ENCODE measurements at regions not wholly inside any gene's neighbourhood (a gene's known extent, or its start where the extent isn't known, plus 50 kb on each side); places are given as distances from the start of the nearest gene placed in this dataset.

DNA sequence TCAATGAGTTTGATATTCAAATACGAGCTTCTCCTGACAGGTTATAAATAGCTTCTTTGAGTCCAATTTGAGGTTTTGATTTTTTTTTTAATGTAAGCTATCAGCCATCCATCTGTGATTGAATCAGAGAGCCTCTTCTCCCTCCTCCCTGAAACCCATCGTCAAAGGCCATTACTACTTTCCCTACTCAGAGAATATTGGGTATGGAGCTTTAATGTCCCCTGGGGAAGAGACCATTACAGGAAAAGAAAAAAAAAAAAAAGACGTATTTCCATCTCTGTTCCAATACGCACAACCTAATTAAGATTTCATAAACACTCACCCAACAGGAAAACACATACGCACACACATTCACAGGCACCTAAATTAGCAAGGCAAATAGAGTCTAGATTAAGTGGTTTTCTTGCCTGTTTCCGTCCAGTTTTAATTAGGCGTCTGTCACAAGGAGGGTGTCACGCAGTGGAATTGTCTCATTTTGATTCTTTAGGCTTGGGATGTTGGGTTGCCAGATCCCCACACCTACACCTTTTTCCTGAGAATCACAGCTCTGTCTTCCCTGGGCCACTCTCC lies 194.3 kb upstream of the RPL38 start:
- DNase-seq = no peak
- H3K27me3 Mint-ChIP-seq = peaks cover 15% of the 10 kb centered on the region
- H3K4me3 Mint-ChIP-seq = no peak overlapping the region
- H3K27ac Mint-ChIP-seq = peak overlapping the region; percentile 53
- no peak for ATAC-seq
- peaks cover 23% of the 10 kb centered on the region for H3K4me1 Mint-ChIP-seq
- no peaks in the 10 kb centered on the region for H3K9me3 ChIP-seq (ENCODE audit: control insufficient read depth, low read length, poor library complexity, severe bottlenecking)
- H3K36me3 Mint-ChIP-seq (ENCODE audit: low read depth) = peaks cover 3% of the 10 kb centered on the region

DNA sequence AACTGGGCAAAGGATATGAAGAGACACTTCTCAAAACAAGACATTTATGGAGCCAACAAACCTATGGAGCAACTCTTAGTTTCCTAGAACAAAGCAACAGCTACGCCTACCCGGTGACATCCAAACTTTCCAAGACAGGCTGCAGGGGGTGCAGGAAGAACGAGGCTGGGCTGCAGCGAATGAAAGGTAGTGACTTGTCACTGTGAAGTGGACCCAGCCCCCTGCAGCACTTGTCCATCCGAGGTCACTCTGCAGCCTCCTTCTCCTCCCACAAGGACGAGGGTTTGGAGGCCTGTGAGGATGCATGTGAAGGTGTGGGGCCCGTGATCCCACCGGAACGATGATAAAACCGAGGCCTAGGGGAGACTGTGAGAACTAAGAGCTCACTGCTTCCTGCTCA lies 192.6 kb upstream of the RPL38 start:
- Mint-ChIP-seq H3K4me1 (peaks cover 25% of the 10 kb centered on the region), H3K4me3 (no peak overlapping the region), H3K36me3 (ENCODE audit: low read depth) (peaks cover 3% of the 10 kb centered on the region), H3K27me3 (peaks cover 5% of the 10 kb centered on the region), H3K27ac (peak overlapping the region; percentile 41)
- DNase-seq = no peak
- H3K9me3 ChIP-seq (ENCODE audit: control insufficient read depth, low read length, poor library complexity, severe bottlenecking) = no peaks in the 10 kb centered on the region
- ATAC-seq = no peak

DNA sequence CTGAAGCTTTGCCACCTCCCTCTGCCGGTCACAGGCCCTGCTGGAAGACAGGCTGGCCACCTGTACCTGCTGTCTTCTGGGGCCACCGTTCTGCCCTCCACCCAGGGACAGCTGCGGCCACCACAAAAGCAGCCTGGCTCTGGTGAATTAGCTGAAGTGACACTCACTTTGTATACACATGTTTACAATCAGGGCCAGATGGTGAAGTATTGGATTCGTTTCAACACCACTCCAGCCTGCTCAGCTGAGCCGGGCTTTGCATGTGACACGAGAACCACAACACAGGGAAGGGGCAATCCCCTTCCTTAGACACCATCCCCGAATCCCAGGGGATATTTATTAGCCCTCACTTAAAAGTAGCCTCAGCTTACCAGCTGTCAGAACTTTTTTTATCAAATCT lies 191.5 kb upstream of the RPL38 start:
- Mint-ChIP-seq H3K36me3 (ENCODE audit: low read depth) (peaks cover 3% of the 10 kb centered on the region), H3K27ac (peak overlapping the region; percentile 73), H3K4me3 (no peak overlapping the region), H3K27me3 (peaks cover 4% of the 10 kb centered on the region), H3K4me1 (peaks cover 25% of the 10 kb centered on the region)
- no peaks in the 10 kb centered on the region for H3K9me3 ChIP-seq (ENCODE audit: control insufficient read depth, low read length, poor library complexity, severe bottlenecking)
- DNase-seq (no peak), ATAC-seq (no peak)

DNA sequence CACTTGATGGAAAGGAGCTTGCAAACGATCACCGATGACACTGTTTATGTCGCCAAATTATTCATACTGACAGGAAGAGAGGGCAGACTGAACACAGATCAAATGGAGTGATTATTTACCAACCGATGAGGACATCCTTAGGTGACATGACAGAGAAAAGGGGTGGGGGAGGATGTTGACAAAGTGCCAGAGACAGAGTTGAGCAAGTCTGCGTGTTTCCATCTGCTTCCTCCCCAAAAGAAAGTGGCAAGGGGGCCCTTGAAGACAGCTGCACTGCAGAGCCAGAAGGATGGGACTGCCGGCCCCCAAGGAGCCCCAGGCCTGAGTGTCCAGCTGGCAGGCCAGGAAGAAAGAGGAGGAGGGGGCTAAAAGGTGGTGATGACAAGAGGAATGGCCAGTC lies 191.0 kb upstream of the RPL38 start:
- Mint-ChIP-seq H3K27me3 (peaks cover 3% of the 10 kb centered on the region), H3K36me3 (ENCODE audit: low read depth) (peaks cover 3% of the 10 kb centered on the region), H3K4me3 (peak overlapping the region; percentile 2), H3K27ac (peak overlapping the region; percentile 73), H3K4me1 (peaks cover 24% of the 10 kb centered on the region)
- no peaks in the 10 kb centered on the region for H3K9me3 ChIP-seq (ENCODE audit: control insufficient read depth, low read length, poor library complexity, severe bottlenecking)
- ATAC-seq = peak; percentile 87
- no peak for DNase-seq

DNA sequence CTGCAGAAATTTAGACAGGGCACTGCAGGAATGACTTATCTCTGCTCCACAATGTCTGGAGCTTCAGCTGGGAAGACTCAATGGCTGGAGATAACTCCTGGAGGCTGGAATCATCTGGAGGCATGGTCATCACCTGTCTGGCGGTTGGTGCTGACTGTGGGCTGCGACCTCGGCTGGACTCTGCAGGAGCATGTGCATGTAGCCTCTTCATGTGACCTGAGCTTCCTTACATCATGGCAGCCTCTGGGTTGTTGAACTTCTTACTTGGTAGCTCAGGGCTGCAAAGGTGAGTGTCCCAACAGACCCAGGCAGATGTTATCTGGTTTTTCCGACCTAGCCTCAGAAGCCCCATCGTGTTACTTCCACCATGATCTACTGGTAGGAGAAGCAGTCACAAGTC lies 188.2 kb upstream of the RPL38 start:
- Mint-ChIP-seq H3K4me3 (no peak overlapping the region), H3K27me3 (no peaks in the 10 kb centered on the region), H3K36me3 (ENCODE audit: low read depth) (peaks cover 3% of the 10 kb centered on the region), H3K27ac (no peak overlapping the region), H3K4me1 (peaks cover 23% of the 10 kb centered on the region)
- DNase-seq (no peak), ATAC-seq (no peak)
- no peaks in the 10 kb centered on the region for H3K9me3 ChIP-seq (ENCODE audit: control insufficient read depth, low read length, poor library complexity, severe bottlenecking)

DNA sequence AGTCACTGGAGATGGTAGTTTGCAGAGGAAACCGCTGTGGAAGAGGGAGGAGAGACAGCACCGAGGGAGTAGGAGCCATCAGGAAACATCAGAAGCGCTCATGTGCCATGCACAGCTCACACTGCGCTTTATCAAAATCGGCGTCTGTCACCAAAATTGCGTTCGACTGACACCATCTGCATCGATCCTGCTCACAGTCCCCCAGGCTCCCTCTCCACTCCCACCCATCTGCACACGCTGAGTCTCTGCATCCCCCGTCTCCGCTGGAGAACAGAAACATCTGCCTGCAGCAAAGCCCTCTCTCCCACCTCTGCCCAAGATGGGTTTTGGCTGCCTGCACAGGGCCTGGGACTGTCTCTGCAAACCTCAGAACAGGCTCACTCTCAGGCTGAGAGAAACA lies 187.5 kb upstream of the RPL38 start:
- Mint-ChIP-seq H3K4me1 (peaks cover 18% of the 10 kb centered on the region), H3K36me3 (ENCODE audit: low read depth) (no peaks in the 10 kb centered on the region)

DNA sequence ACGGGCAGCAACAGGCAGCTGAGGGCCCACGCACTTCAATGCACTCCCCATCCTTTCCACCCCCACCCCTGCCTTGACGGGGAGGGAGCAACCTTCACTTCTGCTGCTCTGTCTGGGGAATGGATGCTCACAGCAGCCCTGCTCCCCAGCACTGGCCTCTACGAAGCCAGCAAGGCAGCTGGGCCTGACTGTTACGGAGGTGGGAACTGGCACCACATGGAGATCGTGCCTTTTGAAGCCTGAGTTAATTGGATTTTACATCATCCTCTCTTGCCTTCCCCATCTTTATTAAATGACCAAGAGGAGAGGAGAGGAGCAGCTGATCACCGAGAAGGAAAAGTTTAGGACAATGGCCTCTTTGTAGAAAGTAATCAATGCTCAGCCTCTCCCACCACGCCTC lies 187.0 kb upstream of the RPL38 start:
- ATAC-seq (no peak), DNase-seq (no peak)
- H3K27ac Mint-ChIP-seq = no peak overlapping the region
- no peaks in the 10 kb centered on the region for H3K27me3 Mint-ChIP-seq
- no peaks in the 10 kb centered on the region for H3K36me3 Mint-ChIP-seq (ENCODE audit: low read depth)
- H3K4me3 Mint-ChIP-seq = no peak overlapping the region
- H3K9me3 ChIP-seq (ENCODE audit: control insufficient read depth, low read length, poor library complexity, severe bottlenecking) = no peaks in the 10 kb centered on the region
- peaks cover 18% of the 10 kb centered on the region for H3K4me1 Mint-ChIP-seq

More for the DNA sequence above, 187.5 kb upstream of the RPL38 start:
- Mint-ChIP-seq H3K27ac (no peak overlapping the region), H3K4me3 (no peak overlapping the region), H3K27me3 (no peaks in the 10 kb centered on the region)
- no peak for DNase-seq
- H3K9me3 ChIP-seq (ENCODE audit: control insufficient read depth, low read length, poor library complexity, severe bottlenecking) = no peaks in the 10 kb centered on the region
- no peak for ATAC-seq

DNA sequence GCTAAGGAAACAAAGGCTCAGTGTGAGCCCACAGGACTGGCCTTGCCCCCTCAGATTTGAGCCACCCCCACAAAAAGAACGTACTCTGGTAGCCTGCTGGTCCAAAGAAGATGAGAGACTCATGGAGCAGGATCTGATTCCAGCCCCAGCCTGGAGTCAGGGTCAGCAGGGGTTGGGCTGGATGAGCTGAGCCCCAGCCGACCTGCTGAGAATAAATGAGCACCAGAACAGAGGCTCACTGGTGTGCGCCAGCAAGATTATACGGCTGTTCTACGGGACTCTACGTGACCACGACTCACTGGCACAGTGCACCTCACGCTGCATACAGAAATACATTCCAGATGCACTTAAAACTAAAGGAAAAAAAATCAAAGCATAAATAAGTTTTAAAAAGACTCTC lies 186.0 kb upstream of the RPL38 start:
- no peaks in the 10 kb centered on the region for H3K27me3 Mint-ChIP-seq
- no peak for DNase-seq
- ATAC-seq = no peak

DNA sequence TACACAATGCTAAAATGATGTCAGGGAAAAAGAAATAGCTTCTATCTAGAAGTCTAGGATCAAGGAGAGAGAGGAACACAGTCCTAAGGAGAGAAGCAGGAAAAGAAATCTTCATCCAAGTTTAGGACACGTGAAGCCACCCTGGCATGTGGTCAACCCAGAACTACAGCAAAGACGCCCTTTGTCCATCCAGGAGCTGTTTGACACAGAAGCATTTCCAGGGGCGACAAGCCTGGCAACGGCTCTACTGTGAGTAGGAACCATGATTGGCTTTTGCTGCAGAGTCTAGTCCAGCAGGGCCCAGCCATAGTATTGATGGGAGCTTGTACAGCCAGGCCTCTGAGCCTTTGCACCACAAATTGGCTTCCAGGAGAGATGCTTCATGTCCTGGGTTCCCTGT lies 185.4 kb upstream of the RPL38 start:
- Mint-ChIP-seq H3K27me3 (no peaks in the 10 kb centered on the region), H3K4me3 (no peak overlapping the region), H3K36me3 (ENCODE audit: low read depth) (no peaks in the 10 kb centered on the region), H3K4me1 (peaks cover 8% of the 10 kb centered on the region), H3K27ac (no peak overlapping the region)
- DNase-seq = no peak
- no peak for ATAC-seq
- H3K9me3 ChIP-seq (ENCODE audit: control insufficient read depth, low read length, poor library complexity, severe bottlenecking) = no peaks in the 10 kb centered on the region

More for the DNA sequence above, 186.0 kb upstream of the RPL38 start:
- H3K9me3 ChIP-seq (ENCODE audit: control insufficient read depth, low read length, poor library complexity, severe bottlenecking) = no peaks in the 10 kb centered on the region
- Mint-ChIP-seq H3K4me1 (peaks cover 12% of the 10 kb centered on the region), H3K36me3 (ENCODE audit: low read depth) (no peaks in the 10 kb centered on the region), H3K4me3 (no peak overlapping the region), H3K27ac (peak overlapping the region; percentile 72)

DNA sequence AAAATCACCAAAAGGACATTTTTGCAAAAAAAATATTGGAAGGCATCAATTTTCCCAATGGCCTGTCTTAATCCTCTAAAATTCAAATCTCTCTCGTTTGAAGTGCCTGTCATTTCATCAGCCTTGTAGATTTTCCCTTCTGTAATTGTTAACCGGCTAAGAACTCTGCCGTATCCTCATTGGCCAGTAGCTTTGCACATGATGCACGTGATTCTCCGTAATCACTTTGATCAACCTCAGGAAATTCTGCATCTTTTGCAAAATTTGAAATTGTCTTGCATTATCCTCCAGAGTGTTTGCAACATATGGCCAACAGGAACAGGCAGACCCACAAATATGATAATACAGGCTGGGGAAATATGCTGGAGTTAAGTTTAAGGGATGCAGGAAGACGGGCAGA lies 184.2 kb upstream of the RPL38 start:
- peaks cover 2% of the 10 kb centered on the region for H3K36me3 Mint-ChIP-seq (ENCODE audit: low read depth)
- H3K4me3 Mint-ChIP-seq = no peak overlapping the region
- no peak overlapping the region for H3K27ac Mint-ChIP-seq
- no peak for ATAC-seq
- peaks cover under 1% of the 10 kb centered on the region for H3K27me3 Mint-ChIP-seq
- peaks cover 4% of the 10 kb centered on the region for H3K4me1 Mint-ChIP-seq
- no peak for DNase-seq
- H3K9me3 ChIP-seq (ENCODE audit: control insufficient read depth, low read length, poor library complexity, severe bottlenecking) = no peaks in the 10 kb centered on the region

DNA sequence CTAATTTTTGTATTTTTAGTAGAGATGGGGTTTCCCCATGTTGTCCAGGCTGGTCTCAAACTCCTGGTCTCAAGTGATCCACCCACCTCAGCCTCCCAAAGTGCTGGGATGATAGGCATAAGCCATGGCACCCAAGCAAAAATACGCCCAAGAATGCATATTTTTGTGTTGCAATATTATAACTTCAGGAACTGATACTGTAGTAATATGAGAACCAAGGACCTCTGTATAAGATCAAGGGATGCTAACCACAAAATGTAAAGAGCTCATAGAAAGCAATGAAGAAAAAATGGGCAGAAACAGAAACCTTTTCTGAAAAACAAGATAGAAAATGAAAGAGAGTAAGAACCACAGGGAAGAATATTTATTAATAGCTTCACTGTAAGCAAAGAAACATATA lies 183.6 kb upstream of the RPL38 start:
- no peaks in the 10 kb centered on the region for H3K9me3 ChIP-seq (ENCODE audit: control insufficient read depth, low read length, poor library complexity, severe bottlenecking)
- Mint-ChIP-seq H3K4me1 (peaks cover 4% of the 10 kb centered on the region), H3K4me3 (no peak overlapping the region), H3K36me3 (ENCODE audit: low read depth) (peaks cover 3% of the 10 kb centered on the region), H3K27me3 (peaks cover 6% of the 10 kb centered on the region), H3K27ac (no peak overlapping the region)
- DNase-seq = no peak
- no peak for ATAC-seq

DNA sequence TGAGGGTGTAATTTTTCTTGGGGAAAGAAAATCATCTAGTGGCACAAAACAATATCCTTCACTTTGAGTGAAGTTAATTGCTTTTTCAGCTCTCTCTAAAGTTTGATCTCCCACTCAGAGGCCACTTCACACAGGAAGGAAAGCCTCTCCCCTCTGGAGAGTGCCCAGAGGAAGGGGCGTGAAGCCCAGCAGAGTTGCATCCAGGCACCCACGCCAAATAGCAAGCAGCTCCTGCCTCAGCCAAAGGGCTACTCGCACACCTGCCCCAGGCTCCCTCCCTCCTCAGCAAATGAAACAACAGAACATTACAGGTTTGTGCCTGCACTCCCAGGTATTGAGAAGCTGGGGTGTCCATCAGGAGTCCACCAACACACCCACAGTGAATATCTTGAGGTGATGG lies 183.0 kb upstream of the RPL38 start:
- Mint-ChIP-seq H3K27ac (no peak overlapping the region), H3K4me3 (no peak overlapping the region), H3K27me3 (peaks cover 9% of the 10 kb centered on the region), H3K4me1 (peaks cover 4% of the 10 kb centered on the region), H3K36me3 (ENCODE audit: low read depth) (peaks cover 3% of the 10 kb centered on the region)
- no peak for DNase-seq
- no peaks in the 10 kb centered on the region for H3K9me3 ChIP-seq (ENCODE audit: control insufficient read depth, low read length, poor library complexity, severe bottlenecking)
- ATAC-seq = no peak

DNA sequence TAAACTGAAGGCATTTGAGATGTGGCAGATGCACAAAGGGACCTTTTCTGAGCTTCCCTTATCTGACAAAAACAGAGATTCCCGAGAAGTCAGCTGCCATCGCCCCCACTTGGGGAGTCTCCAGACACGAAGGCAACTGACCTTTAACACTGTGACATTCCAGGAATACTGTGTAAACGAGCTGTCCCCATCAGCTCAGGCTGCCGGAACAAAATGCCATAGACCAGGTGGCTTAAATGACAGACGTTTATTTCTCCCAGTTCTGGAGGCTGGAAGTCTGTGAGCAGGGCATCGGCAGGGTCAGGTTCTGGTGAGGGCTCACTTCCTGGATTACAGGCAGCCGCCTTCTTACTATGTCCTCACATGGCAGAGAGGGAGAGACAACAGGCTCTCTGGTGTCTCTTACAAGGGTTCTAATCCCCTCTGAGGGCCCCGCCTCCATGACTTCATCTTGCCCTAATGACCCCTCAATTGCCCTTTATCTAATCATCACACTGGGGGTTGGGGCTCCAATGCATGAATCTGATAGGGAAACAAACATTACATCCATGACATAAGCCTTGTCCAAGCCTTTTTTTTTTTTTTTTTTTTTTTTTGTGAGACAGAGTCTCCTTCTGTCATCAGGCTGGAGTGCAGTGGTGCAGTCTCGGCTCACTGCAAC lies 178.5 kb upstream of the RPL38 start:
- Mint-ChIP-seq H3K4me3 (no peak overlapping the region), H3K36me3 (ENCODE audit: low read depth) (peaks cover 3% of the 10 kb centered on the region), H3K27me3 (peaks cover 30% of the 10 kb centered on the region), H3K4me1 (peaks cover 6% of the 10 kb centered on the region), H3K27ac (no peak overlapping the region)
- no peak for DNase-seq
- H3K9me3 ChIP-seq (ENCODE audit: control insufficient read depth, low read length, poor library complexity, severe bottlenecking) = no peaks in the 10 kb centered on the region
- no peak for ATAC-seq

DNA sequence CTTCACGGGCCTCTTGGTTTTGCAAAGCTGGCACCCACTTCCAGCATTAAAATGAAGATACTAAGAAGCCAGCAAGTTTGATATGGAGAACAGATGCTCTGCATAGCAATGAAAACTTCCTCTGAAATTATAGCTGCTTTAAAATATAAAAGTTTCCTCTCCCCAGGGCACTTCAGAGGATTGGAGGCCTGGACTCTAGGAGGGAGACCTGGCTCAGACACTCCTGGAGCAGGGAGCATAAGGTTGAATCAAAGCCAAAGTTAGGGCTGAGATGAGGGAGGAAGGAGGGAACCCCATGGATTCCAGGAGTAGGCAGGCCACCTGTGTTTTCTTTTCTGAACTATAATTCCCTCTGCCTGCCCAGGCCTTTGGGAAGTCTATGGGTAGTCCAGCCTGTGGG lies 176.0 kb upstream of the RPL38 start:
- peaks cover 51% of the 10 kb centered on the region for H3K27me3 Mint-ChIP-seq
- ATAC-seq (no peak), DNase-seq (no peak)
- H3K4me3 Mint-ChIP-seq = no peak overlapping the region
- H3K9me3 ChIP-seq (ENCODE audit: control insufficient read depth, low read length, poor library complexity, severe bottlenecking) = no peaks in the 10 kb centered on the region
- peaks cover 3% of the 10 kb centered on the region for H3K36me3 Mint-ChIP-seq (ENCODE audit: low read depth)
- no peak overlapping the region for H3K27ac Mint-ChIP-seq
- H3K4me1 Mint-ChIP-seq = peaks cover 4% of the 10 kb centered on the region
